MCF 10A (cell line): ENCODE measurements at regions not wholly inside any gene's neighbourhood (a gene's known extent, or its start where the extent isn't known, plus 50 kb on each side); places are given as distances from the start of the nearest gene placed in this dataset.

ENCODE experiments used
- BruUV-seq: library from RNA; stranded (reverse); fragments of 400-500 nt; replicated peaks from 2 replicates; lab custom pipeline; 2021; lab: Mats Ljungman, UMichigan
- CTCF ChIA-PET: fragments of 300-600 bp; sonication (Branson Sonifier 250); formaldehyde crosslinking; extraction: SDS; loops from one replicate; lab custom pipeline; 2021; ENCODE audit warnings: antibody characterized with exemption, inconsistent platforms; lab: Yijun Ruan, JAX
- POLR2A ChIA-PET: fragments of 300-600, 350-650 bp; sonication (Branson Sonifier 250); formaldehyde crosslinking; extraction: SDS; loops from one replicate; lab custom pipeline; 2020; ENCODE audit warnings: antibody characterized with exemption, inconsistent platforms; lab: Yijun Ruan, JAX
- DNase-seq: peaks from one replicate; pipeline ENCODE4 v3.0.0-alpha.2; 2018; ENCODE audit not compliant: unreplicated experiment
- H3K27ac Mint-ChIP-seq: one replicate; pipeline ENCODE4 v1.8.0; 2022; ENCODE audit warnings: mild to moderate bottlenecking, low read depth, mixed read lengths; ENCODE audit not compliant: unreplicated experiment
- H3K27me3 Mint-ChIP-seq: one replicate; pipeline ENCODE4 v1.8.0; 2022; ENCODE audit warnings: mixed read lengths; ENCODE audit not compliant: insufficient read depth, unreplicated experiment
- H3K36me3 Mint-ChIP-seq: one replicate; pipeline ENCODE4 v1.8.0; 2022; ENCODE audit warnings: mild to moderate bottlenecking, moderate library complexity, mixed read lengths; ENCODE audit not compliant: insufficient read depth, unreplicated experiment
- H3K4me1 Mint-ChIP-seq: one replicate; pipeline ENCODE4 v1.8.0; 2022; ENCODE audit warnings: mixed read lengths; ENCODE audit not compliant: insufficient read depth, unreplicated experiment
- H3K4me3 Mint-ChIP-seq: one replicate; pipeline ENCODE4 v1.8.0; 2022; ENCODE audit warnings: mild to moderate bottlenecking, moderate library complexity, mixed read lengths; ENCODE audit not compliant: unreplicated experiment
- H3K9me3 Mint-ChIP-seq: one replicate; pipeline ENCODE4 v1.8.0; 2022; ENCODE audit warnings: mixed read lengths; ENCODE audit not compliant: unreplicated experiment
- intact Hi-C: fragments of 100-400 bp; cut with micrococcal nuclease; formaldehyde crosslinking; loops from 2 replicates; pipeline ENCODE4 v1.14.1; 2022
- TF ChIP-seq, protein P1 (sequence below): fragments of 200-600 bp; IDR thresholded peaks from one replicate; pipeline ENCODE4 v1.8.0; 2022; ENCODE audit warnings: antibody characterized with exemption, mild to moderate bottlenecking; ENCODE audit not compliant: unreplicated experiment

DNA sequence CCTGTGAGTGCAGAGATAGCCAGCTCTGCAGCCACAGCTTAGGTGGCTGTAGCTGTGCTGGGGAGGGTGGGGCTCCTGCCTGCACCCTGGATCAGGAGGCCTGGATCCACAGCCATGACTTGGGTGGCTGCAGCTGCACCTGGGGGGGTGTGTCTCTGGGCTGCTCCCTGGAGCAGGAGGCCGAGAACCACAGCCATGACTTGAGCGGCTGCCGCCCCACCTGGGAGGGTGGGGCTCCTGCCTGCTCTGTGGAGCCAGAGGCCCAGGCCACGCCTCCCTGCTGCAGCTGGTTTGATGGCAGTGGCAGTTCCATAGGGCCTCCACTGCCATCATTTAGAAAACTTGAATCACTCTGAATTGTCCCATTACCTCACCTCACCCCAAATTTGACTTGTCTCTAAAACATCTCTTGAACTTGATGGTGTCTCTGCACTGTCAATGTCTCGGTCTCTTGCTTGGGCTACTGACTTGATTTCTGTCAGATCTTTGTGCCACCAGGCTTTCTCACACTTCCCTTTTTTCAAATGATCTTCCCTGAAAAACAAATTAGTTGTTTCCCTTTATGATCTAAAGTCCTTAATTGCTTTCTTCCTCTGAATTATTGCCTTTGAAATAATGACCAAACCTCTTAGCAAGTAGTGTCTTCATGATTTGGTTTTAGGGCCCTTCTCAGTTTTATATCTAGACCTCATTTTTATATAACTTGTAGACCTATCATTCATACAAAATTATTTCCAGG lies 313.2 kb upstream of the MME start:
- Mint-ChIP-seq H3K4me1 (no peaks in the 10 kb centered on the region), H3K27ac (no peak overlapping the region), H3K36me3 (no peaks in the 10 kb centered on the region), H3K4me3 (no peak overlapping the region), H3K9me3 (no peaks in the 10 kb centered on the region), H3K27me3 (no peaks in the 10 kb centered on the region)
- intact Hi-C loops: no loop called here
- DNase-seq: no peak
- CTCF ChIA-PET: no interaction called here
- TF ChIP-seq, protein P1, sequence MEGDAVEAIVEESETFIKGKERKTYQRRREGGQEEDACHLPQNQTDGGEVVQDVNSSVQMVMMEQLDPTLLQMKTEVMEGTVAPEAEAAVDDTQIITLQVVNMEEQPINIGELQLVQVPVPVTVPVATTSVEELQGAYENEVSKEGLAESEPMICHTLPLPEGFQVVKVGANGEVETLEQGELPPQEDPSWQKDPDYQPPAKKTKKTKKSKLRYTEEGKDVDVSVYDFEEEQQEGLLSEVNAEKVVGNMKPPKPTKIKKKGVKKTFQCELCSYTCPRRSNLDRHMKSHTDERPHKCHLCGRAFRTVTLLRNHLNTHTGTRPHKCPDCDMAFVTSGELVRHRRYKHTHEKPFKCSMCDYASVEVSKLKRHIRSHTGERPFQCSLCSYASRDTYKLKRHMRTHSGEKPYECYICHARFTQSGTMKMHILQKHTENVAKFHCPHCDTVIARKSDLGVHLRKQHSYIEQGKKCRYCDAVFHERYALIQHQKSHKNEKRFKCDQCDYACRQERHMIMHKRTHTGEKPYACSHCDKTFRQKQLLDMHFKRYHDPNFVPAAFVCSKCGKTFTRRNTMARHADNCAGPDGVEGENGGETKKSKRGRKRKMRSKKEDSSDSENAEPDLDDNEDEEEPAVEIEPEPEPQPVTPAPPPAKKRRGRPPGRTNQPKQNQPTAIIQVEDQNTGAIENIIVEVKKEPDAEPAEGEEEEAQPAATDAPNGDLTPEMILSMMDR: no peak
- POLR2A ChIA-PET: interaction anchor here (1.4 kb wide), 1 partner anchor 133 kb away, joined by 6 read pairs; no protein-coding TSS in a partner anchor
- BruUV-seq: no TSS peak

DNA sequence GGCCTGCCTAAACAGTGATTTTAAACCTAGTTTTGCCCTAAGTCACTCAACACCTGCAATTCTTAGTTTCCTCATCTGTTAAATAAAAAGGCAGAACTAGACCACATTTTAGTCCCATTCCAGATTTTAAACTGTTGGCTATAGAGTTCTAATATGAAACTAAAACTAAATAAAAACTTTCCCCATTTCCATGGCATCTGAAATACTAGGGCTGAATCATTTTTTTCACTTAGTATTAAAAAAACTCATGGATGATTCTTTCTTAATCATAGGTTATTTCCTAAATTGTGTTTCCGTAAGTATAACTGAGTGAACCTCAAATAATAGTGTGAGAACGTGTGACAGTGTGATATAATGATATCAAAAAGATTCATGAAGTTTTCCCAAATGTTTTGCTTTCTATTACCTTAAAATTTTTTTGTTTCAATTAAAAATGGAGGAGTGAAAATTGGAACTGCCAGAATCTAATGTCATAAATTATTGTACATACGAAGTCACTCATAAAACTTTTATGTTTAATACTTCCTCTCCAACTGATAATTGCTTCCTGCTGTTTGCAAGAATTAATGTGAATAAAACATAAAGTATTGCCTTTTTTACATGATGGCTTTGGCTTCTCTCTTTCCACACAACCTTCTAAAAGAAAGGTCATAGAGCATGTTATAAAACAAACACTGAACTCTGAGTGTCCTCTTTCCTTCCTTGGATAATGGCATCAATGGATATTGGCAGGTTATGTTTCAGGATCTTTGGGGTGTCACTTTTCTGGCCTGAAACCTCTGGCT lies 315.1 kb upstream of the MME start:
- DNase-seq: no peak
- TF ChIP-seq, protein P1: no peak
- Mint-ChIP-seq H3K36me3 (no peaks in the 10 kb centered on the region), H3K27me3 (no peaks in the 10 kb centered on the region), H3K9me3 (no peaks in the 10 kb centered on the region), H3K4me1 (peaks cover 2% of the 10 kb centered on the region), H3K4me3 (no peak overlapping the region), H3K27ac (no peak overlapping the region)
- POLR2A ChIA-PET: no interaction called here
- CTCF ChIA-PET: interaction anchor here (0.5 to 1.1 kb wide), 4 partner anchors 47 to 953 kb away, joined by 3 read pairs; no protein-coding TSS in a partner anchor
- BruUV-seq: no TSS peak
- intact Hi-C loops: no loop called here

GRCh38 chr3:154762486-154762885 lies 317.6 kb upstream of the MME start:
- Mint-ChIP-seq H3K9me3 (no peaks in the 10 kb centered on the region), H3K4me3 (no peak overlapping the region), H3K27ac (no peak overlapping the region), H3K27me3 (no peaks in the 10 kb centered on the region), H3K4me1 (peaks cover 5% of the 10 kb centered on the region), H3K36me3 (no peaks in the 10 kb centered on the region)
- TF ChIP-seq, protein P1: no peak
- no peak for DNase-seq
- ChIA-PET POLR2A (interaction anchor here (1.2 kb wide), 1 partner anchor 209 kb away, joined by 5 read pairs; no protein-coding TSS in a partner anchor), CTCF (interaction anchor here (1.4 to 8.2 kb wide), 2 partner anchors 193 to 560 kb away, joined by 4 to 113 read pairs; no protein-coding TSS in a partner anchor)
- intact Hi-C loops: no loop called here
- BruUV-seq: no TSS peak

DNA sequence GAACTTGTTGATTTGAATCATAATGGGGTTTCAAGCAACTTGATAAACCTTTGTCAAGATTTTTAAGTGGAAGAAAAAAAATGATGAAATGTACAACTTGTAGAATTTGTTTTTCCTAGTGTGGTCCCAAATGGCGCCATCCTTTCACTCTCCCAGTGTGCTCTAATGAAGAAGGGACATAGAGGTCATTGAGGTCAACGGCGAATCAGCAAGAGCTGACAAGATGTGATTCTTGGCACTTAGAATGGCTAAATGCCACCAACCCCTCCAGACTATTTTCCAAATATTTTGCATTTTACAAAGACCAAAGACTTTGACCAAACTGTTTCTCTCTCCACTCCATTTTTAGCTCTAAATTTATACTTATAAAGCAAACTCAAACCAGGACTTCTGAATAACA lies 320.2 kb upstream of the MME start:
- no peak for DNase-seq
- H3K27me3 Mint-ChIP-seq: no peaks in the 10 kb centered on the region
- TF ChIP-seq, protein P1: no peak
- no peak overlapping the region for H3K27ac Mint-ChIP-seq
- no peak overlapping the region for H3K4me3 Mint-ChIP-seq
- intact Hi-C loops: no loop called here
- H3K36me3 Mint-ChIP-seq: no peaks in the 10 kb centered on the region
- ChIA-PET POLR2A (interaction anchor here (0.7 to 1.1 kb wide), 2 partner anchors 212 to 562 kb away, joined by 3 read pairs; no protein-coding TSS in a partner anchor), CTCF (interaction anchor here (1.1 to 8.2 kb wide), 6 partner anchors 11 to 562 kb away, joined by 3 to 113 read pairs (median 3); no protein-coding TSS in a partner anchor)
- no peaks in the 10 kb centered on the region for H3K9me3 Mint-ChIP-seq
- peaks cover 5% of the 10 kb centered on the region for H3K4me1 Mint-ChIP-seq
- no TSS peak for BruUV-seq
